NCI-H2196 treated with DMSO at 0.1 percent for 48 hours (cell line): ENCODE measurements at regions not wholly inside any gene's neighbourhood (a gene's known extent, or its start where the extent isn't known, plus 50 kb on each side); places are given as distances from the start of the nearest gene placed in this dataset.
"Not testable (repeated sequence)": the region's sequence is repeated elsewhere in the genome, so short reads cannot be mapped to it uniquely, and the experiment has no call there.

ENCODE experiments used
- DNase-seq: peaks from one replicate; lab custom pipeline; 2025; ENCODE audit not compliant: unreplicated experiment; lab: John Stamatoyannopoulos, UW

- not testable (repeated sequence) for DNase-seq
These were observed 119.2 kb downstream of the SEPTIN14 start for GRCh38 chr7:55743454-55743717.

GRCh38 chr7:55742651-55743453 lies 119.7 kb downstream of the SEPTIN14 start:
- not testable (repeated sequence) for DNase-seq

DNA sequence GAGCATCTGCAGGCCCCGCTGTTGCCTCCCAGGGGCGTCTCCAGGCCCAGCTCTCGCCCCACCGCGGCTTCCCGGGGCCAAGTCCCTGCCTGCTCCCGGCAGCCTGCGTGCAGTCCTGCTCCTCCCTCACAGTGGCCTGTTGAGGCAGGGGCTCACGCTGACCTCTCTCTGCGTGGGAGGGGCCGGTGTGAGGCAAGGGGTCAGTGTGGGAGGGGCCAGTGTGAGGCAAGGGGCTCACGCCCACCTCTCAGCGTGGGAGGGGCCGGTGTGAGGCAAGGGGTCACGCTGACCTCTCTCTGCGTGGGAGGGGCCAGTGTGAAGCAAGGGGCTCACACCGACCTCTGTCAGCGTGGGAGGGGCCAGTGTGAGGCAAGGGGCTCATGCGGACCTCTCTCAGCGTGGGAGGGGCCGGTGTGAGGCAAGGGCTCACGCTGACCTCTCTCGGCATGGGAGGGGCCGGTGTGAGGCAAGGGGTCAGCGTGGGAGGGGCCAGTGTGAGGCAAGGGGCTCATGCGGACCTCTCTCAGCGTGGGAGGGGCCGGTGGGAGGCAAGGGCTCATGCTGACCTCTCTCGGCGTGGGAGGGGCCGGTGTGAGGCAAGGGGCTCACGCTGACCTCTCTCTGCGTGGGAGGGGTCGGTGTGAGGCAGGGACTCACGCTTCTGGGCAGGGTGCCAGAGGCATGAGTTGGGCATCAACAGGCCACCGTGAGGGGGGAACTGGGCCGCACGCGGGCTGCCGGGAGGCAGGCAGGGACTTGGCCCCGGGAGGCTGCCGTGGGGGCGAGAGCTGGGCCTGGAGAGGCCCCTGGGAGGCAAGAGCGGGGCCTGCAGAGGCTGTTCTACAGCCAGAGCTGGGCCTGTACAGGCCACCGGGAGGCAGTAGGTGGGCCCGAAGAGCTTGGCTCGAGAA lies 120.6 kb downstream of the SEPTIN14 start:
- DNase-seq: not testable (repeated sequence)

DNA sequence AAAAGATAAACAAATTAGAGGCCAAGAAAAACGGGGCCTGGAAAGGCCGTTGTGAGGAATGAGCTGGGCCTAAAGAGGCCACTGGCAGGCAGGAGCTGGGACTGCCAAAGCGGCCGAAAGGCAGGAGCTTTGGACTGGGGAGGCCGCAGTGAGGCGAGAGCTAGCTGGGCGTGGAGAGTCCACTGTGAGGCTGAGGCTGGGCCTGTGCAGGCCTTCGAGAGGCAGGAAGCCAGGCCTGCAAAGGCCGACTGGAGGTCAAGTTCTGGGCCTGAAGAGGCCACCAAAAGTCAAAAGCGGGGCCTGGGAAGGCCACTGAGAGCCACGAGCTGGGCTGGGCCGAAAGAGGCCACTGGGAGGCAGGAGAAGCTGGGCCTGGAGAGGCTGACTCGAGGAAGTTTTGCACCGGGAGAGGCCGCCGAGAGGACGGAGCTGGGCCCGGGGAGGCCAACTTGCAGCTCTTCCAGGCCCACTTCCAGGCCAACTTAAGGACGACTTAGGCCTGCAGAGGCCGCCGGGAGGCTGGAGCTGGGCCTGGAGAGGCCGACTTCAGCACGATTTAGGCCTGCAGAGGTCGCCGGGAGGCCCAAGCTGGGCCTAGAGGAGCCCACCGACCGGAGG lies 121.8 kb downstream of the SEPTIN14 start:
- not testable (repeated sequence) for DNase-seq

GRCh38 chr7:55740053-55740452 lies 122.5 kb downstream of the SEPTIN14 start:
- DNase-seq: not testable (repeated sequence)

GRCh38 chr7:55736641-55737221 lies 125.8 kb downstream of the SEPTIN14 start:
- not testable (repeated sequence) for DNase-seq

DNA sequence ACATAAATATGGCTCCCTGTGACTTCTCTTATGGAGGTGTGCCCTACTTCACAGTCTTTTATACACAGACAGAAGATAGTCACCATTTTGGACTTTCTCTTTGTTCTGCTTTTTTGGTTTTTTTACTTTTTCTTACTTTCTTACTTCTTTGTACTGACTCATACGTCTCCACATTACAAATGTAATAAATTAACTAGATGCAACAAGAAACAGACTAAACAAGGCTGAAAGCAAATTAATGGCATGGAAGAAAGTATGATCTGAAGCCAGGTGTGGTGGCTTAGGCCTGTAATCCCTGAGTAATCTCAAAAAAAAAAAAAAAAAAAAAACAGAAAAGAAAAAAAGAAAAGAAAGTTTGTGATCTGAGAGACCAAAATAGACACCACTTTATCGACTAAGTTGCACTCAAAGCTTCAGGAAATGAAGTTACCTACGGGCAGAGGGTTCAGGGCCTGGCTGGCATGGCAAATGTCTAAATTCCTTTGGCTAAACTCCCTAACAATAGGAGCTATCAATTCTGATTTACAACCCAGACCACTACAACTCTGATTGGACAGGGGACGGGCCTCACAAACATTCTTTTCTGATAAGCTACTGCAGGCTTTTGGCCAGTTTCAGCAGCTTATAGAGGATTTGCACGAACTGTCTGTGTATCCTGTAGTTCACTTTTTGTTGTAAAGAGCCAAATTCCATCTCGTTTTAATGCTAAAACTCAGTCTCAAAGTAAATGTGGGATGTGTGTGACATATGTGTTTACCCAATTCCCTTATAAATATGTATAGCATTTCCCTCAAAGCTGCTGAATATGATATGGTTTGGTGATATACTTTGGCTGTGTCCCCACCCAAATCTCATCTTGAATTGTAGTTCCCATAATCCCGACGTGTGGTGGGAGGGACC lies 129.1 kb downstream of the SEPTIN14 start:
- DNase-seq: no peak

DNA sequence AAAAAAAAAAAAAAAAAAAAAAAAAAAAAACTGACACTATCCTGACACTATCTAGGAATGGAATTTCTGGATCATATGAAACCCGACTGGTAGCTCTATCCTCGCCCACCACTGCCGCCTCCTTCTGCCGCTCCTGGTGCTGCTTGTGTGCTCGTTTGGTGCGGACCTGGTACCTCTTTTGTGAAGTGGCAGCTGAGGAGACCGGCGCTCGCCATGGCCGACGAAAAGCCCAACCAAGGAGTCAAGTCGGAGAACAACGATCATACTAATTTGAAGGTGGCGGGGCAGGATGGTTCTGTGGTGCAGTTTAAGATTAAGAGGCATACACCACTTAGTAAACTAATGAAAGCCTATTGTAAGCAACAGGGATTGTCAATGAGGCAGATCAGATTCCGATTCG lies 130.6 kb downstream of the SEPTIN14 start:
- DNase-seq: no peak

DNA sequence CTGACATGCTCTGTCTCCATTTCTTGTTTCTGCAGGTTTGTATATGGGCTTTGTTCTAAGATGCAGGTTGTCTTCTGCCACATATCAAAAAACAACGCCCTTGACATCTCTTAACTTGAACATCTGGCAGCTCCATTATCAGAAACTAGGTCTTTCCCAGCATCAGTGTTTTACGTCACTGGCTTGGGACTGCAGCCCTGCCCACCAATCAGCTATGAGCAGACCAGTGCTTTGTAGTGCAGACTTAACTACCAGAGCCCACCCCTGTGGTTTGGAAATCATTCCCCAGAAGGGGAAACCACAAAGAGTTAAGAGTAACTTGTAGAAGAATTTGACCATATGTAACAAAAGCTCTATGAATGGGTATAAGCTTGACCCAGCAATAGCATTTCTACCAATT lies 132.4 kb downstream of the SEPTIN14 start:
- DNase-seq: no peak

DNA sequence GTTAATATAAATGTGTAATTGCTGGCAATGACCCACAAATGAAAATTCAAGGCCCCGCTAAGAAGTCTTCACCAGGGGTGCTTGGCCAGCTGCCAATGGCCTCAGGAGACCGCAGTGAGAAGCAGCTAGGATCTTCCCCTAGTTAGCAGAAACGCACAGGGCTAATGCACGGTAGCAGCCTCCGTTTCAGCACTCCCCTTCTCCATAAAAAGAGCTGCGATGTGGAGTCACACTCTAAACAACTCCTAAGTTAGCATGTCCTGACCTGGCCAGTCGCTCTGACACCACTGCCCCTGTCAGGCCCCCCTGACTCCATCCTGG lies 139.0 kb downstream of the SEPTIN14 start:
- DNase-seq: no peak

DNA sequence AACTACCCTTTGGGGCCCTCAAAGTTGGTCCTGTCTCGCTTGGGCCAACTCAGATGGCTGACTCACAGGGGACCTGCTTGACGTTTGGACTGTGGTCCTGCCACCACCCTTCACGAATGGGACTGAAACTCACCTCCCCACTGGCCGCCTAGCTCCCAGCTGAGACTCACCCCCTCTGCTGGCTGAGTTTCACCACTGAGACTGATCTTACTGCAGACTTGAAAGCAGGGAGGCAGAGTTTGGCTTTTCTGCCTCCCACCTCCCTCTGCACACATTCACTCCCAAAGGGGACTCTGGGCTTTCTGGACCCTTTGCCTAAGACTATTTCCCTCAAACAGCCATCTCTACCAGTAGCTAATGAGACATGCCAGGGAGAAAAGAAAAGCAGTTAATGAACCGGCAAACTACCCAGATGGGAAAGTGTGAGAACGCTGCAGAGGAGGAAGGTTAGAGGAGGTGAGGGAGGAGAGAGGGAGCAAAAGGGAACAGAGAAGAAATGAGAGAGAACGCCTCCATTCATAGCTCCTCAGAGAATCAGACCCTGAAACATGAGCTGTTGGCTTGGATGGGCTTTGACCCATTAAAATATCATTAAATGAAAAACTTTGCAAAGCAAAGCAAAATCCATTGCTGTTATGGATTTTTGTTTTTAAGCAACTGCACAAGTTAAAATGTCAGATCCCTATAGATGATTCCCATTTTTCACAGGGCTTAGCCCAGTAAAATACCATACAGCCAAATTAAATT lies 139.5 kb downstream of the SEPTIN14 start:
- not testable (repeated sequence) for DNase-seq

- not testable (repeated sequence) for DNase-seq
These were observed 141.5 kb downstream of the SEPTIN14 start for GRCh38 chr7:55721004-55721403.

- not testable (repeated sequence) for DNase-seq
These were observed 143.1 kb upstream of the VOPP1 start for GRCh38 chr7:55715247-55715867.

DNA sequence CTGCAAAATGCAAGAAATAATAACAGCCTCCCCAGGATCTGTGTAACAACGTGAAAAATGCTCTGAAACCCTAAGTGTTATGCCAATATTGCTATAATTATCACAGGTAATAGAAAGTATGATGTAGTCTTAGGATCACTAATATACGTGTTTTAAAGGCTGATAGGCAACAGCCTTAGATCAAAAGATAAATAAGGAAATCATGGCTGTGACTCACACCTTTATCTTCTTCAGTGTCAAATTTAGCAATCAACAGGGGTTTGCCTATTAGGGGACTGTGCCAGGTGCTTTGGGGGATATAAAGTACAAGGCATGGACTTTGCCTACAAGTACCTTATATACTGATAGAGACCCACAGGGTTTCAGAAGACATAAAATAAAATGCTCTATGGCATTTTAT lies 142.1 kb upstream of the VOPP1 start:
- not testable (repeated sequence) for DNase-seq

DNA sequence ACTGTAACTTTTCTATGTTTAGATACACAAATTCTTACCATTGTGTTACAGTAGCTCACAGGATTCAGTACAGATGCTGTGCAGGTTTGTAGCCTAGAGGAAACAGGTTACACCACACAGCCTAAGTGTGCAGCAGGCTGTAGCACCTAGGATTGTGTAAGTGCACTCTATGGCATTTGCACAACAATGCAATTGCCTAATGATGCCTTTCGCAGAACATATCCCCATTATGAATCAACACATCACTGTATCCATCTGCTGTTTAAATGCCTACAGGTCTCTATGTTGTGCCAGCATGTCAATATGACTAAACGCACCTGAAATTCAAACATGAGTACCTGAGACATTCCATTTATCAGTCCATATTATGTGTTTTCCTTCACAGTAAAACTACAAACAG lies 138.0 kb upstream of the VOPP1 start:
- DNase-seq: not testable (repeated sequence)

GRCh38 chr7:55708028-55708427 lies 135.7 kb upstream of the VOPP1 start:
- DNase-seq: not testable (repeated sequence)

DNA sequence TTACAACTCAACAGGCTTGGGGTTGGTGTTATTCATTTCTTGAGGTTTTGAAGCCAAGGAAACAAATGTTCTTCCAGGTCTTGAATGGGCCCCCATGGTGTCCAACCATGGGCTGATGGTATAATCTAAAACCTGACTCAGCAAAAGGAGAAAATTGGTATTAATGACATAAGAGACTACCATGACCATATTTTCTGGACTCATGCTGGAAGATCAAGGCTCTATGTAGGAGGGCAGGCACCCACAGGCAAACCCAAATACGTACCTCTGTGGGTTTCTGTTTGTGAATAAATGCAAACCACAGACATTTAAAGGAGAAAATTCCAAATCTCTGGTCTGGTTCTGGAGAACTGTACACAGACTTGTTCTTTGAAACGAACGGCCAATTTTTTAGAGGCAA lies 135.1 kb upstream of the VOPP1 start:
- DNase-seq: not testable (repeated sequence)

- DNase-seq: not testable (repeated sequence)
These were observed 134.3 kb upstream of the VOPP1 start for GRCh38 chr7:55706451-55707195.
